ENCODE measurements at regions not wholly inside any gene's neighbourhood (a gene's known extent, or its start where the extent isn't known, plus 50 kb on each side); places are given as distances from the start of the nearest gene placed in this dataset.
A peak's percentile ranks its signal among the peaks of the same experiment; 100 is the strongest.

DNA sequence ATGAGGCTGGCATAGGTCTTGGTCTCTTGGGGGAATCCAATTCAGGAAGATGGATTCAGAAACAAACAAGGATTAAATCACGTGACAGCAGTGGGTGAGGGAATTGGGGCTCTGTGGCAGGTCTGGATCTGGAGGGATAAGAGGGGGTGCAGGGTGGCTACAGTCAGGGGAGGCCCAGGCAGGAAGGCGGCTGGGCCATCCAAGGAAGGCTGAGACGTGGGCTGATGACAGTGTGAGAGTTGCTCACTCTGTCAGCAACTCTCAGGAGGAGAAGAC, 65.8 kb upstream of the COL5A1 start:
- no peak for DNase-seq (ENCODE audit: low read depth in 2 of 2)
- Histone ChIP-seq H2AFZ (ENCODE audit: low read length) (no peak overlapping the region), H3K4me2 (ENCODE audit: extremely low read depth, insufficient read depth, low read length) (no peak overlapping the region)

DNA sequence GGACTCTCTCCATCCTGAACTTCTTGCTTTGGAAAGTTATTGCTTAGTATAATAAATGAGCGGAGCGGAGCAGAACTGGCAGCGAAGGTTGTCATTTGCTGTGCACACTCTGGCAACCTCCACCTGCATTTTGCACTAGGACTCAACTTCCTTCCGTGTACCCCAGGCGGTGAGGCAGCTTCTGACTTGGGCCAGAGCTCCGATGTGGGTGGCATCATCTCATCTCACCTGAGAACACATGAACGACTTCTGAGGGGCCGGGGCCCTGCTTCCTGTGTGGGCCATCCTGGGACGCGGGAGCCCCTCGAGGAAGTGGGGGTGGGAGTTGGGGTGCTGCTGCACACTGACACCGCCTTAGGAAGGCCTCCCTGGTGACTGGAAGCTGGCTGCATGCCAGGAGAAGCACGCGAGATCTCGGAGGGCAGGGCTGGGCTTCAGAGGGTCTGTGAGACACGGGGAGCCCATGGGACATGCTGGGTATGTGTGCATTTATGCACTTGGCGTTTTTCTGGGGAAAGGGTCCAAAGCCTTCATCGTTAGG, 56.5 kb upstream of the COL5A1 start:
- no peak for DNase-seq (ENCODE audit: low read depth in 2 of 2)
- Histone ChIP-seq H3K4me1 (ENCODE audit: control insufficient read depth, extremely low read depth, insufficient read depth, low read length) (no peaks in the 10 kb centered on the region), H3K4me3 (replicated peaks in 1 of 4; ENCODE audit: control extremely low read depth in 1 of 4, insufficient read depth in 1 of 4, low read depth in 3 of 4, low read length in 4 of 4) (no peak overlapping the region), H3K36me3 (ENCODE audit: control insufficient read depth, insufficient read depth, low read length) (no peaks in the 10 kb centered on the region), H3K9ac (ENCODE audit: insufficient read depth, low read length) (no peak overlapping the region), H3K27ac (ENCODE audit: insufficient read depth, low read length) (no peak overlapping the region), H3K9me3 (ENCODE audit: control insufficient read depth, insufficient read depth, low read depth, low read length) (no peaks in the 10 kb centered on the region), H2AFZ (ENCODE audit: low read length) (no peak overlapping the region), H3K79me2 (ENCODE audit: control insufficient read depth, insufficient read depth, low read length) (no peaks in the 10 kb centered on the region), H3K27me3 (ENCODE audit: control insufficient read depth, insufficient read depth, low read length) (no peaks in the 10 kb centered on the region), H4K20me1 (ENCODE audit: control insufficient read depth, extremely low read depth, insufficient read depth, low read length) (no peaks in the 10 kb centered on the region), H3K4me2 (ENCODE audit: extremely low read depth, insufficient read depth, low read length) (no peak overlapping the region)
- TF ChIP-seq, protein P1, sequence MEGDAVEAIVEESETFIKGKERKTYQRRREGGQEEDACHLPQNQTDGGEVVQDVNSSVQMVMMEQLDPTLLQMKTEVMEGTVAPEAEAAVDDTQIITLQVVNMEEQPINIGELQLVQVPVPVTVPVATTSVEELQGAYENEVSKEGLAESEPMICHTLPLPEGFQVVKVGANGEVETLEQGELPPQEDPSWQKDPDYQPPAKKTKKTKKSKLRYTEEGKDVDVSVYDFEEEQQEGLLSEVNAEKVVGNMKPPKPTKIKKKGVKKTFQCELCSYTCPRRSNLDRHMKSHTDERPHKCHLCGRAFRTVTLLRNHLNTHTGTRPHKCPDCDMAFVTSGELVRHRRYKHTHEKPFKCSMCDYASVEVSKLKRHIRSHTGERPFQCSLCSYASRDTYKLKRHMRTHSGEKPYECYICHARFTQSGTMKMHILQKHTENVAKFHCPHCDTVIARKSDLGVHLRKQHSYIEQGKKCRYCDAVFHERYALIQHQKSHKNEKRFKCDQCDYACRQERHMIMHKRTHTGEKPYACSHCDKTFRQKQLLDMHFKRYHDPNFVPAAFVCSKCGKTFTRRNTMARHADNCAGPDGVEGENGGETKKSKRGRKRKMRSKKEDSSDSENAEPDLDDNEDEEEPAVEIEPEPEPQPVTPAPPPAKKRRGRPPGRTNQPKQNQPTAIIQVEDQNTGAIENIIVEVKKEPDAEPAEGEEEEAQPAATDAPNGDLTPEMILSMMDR (conservative IDR thresholded peaks at IDR 0.05 in 1 of 2, IDR thresholded peaks at IDR 0.05 in 1 of 2; ENCODE audit: low read depth in 1 of 2, low read length in 2 of 2): no peak
- no peak for TF ChIP-seq EZH2 (IDR thresholded peaks at IDR 0.05; ENCODE audit: low read length, missing control alignments)

More for the DNA sequence above, 65.8 kb upstream of the COL5A1 start:
- H3K4me3 ChIP-seq (replicated peaks in 1 of 4; ENCODE audit: control extremely low read depth in 1 of 4, insufficient read depth in 1 of 4, low read depth in 3 of 4, low read length in 4 of 4): no peak overlapping the region
- peaks cover 4% of the 10 kb centered on the region for H3K27me3 ChIP-seq (ENCODE audit: control insufficient read depth, insufficient read depth, low read length)
- no peaks in the 10 kb centered on the region for H3K4me1 ChIP-seq (ENCODE audit: control insufficient read depth, extremely low read depth, insufficient read depth, low read length)
- no peaks in the 10 kb centered on the region for H3K36me3 ChIP-seq (ENCODE audit: control insufficient read depth, insufficient read depth, low read length)
- H3K27ac ChIP-seq (ENCODE audit: insufficient read depth, low read length): no peak overlapping the region
- H4K20me1 ChIP-seq (ENCODE audit: control insufficient read depth, extremely low read depth, insufficient read depth, low read length): peaks cover 3% of the 10 kb centered on the region
- no peak for TF ChIP-seq EZH2 (IDR thresholded peaks at IDR 0.05; ENCODE audit: low read length, missing control alignments)
- TF ChIP-seq, protein P1 (conservative IDR thresholded peaks at IDR 0.05 in 1 of 2, IDR thresholded peaks at IDR 0.05 in 1 of 2; ENCODE audit: low read depth in 1 of 2, low read length in 2 of 2): no peak
- no peaks in the 10 kb centered on the region for H3K9me3 ChIP-seq (ENCODE audit: control insufficient read depth, insufficient read depth, low read depth, low read length)
- no peak overlapping the region for H3K9ac ChIP-seq (ENCODE audit: insufficient read depth, low read length)
- H3K79me2 ChIP-seq (ENCODE audit: control insufficient read depth, insufficient read depth, low read length): no peaks in the 10 kb centered on the region

DNA sequence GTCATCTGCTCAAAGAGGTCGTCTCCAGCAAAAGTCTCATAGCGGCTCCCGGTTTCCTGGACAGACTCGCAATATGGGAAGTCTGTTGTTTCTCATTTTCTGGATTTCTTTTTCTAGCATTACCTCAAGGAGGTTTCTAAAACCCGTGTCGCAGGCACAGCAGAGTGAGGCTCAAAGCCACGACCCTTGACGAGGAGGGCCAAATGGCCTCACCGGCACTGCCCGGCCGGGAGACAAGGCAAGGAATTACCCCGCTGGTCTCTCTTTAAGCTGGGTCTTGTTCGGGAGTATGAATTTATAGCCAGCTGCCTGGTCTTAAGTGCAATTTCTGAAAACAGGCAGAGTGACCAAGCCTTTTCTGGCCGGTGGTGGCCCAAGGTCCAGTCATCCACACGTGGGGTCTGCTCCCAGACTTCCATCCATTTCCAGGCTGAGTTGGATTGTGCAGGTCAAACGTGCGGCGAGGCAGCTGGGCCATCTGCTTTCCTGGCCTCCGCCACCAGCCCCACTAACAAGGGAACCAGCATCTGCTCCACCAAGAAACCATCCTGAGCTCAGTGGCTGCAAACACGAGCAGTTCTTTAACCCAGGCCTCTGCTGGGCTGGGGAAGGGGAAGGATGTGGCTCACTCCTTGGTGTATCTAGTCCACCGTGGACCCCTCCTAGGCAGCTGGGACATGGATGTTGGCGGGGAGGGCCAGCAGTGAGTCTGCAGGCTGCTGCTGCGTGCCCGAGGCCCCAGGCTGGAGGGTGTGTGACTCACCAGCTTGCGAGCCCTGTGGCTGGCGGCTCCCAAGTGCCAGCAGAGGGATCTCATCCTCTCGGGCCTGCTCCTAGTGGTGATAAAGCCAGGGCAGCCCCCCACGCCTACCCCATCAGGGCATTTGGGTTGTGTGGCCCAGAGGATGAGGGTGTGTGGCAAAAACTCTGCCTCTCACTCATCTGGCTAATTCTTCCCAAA, 55.6 kb upstream of the COL5A1 start:
- Histone ChIP-seq H3K9ac (ENCODE audit: insufficient read depth, low read length) (no peak overlapping the region), H3K36me3 (ENCODE audit: control insufficient read depth, insufficient read depth, low read length) (no peaks in the 10 kb centered on the region), H3K27me3 (ENCODE audit: control insufficient read depth, insufficient read depth, low read length) (no peaks in the 10 kb centered on the region), H3K9me3 (ENCODE audit: control insufficient read depth, insufficient read depth, low read depth, low read length) (no peaks in the 10 kb centered on the region), H3K27ac (ENCODE audit: insufficient read depth, low read length) (no peak overlapping the region), H3K79me2 (ENCODE audit: control insufficient read depth, insufficient read depth, low read length) (no peaks in the 10 kb centered on the region), H3K4me3 (replicated peaks in 1 of 4; ENCODE audit: control extremely low read depth in 1 of 4, insufficient read depth in 1 of 4, low read depth in 3 of 4, low read length in 4 of 4) (no peak overlapping the region), H4K20me1 (ENCODE audit: control insufficient read depth, extremely low read depth, insufficient read depth, low read length) (no peaks in the 10 kb centered on the region), H3K4me2 (ENCODE audit: extremely low read depth, insufficient read depth, low read length) (no peak overlapping the region), H3K4me1 (ENCODE audit: control insufficient read depth, extremely low read depth, insufficient read depth, low read length) (no peaks in the 10 kb centered on the region), H2AFZ (ENCODE audit: low read length) (no peak overlapping the region)
- TF ChIP-seq, protein P1 (conservative IDR thresholded peaks at IDR 0.05 in 1 of 2, IDR thresholded peaks at IDR 0.05 in 1 of 2; ENCODE audit: low read depth in 1 of 2, low read length in 2 of 2): peak in 1 of 2 donors; percentile 40
- TF ChIP-seq EZH2 (IDR thresholded peaks at IDR 0.05; ENCODE audit: low read length, missing control alignments): no peak
- DNase-seq (ENCODE audit: low read depth in 2 of 2): peak; percentile 48 to 85
